Gastrocnemius medialis (tissue), 4 donors: ENCODE measurements at regions not wholly inside any gene's neighbourhood (a gene's known extent, or its start where the extent isn't known, plus 50 kb on each side); places are given as distances from the start of the nearest gene placed in this dataset.

Experiments
- CTCF ChIP-seq, 5 experiments: fragments of 450-650 bp in 3 of 5; fragments of 200-600 bp in 2 of 5; sonication (generic) in 2 of 5; IDR thresholded peaks in 4 of 5; conservative IDR thresholded peaks in 1 of 5; 1 replicate in 4 of 5; 2 replicates in 1 of 5; pipeline ENCODE4 v1.5.1; 2016 to 2019; ENCODE audit warnings: antibody characterized with exemption in 5 of 5, mild to moderate bottlenecking in 3 of 5, moderate library complexity in 3 of 5
- POLR2A ChIP-seq, 2 donors: fragments of 450-650 bp; IDR thresholded peaks; one replicate each; pipeline ENCODE4 v1.6.1; 2017; ENCODE audit warnings: antibody characterized with exemption in 2 of 2, mild to moderate bottlenecking in 2 of 2, moderate library complexity in 2 of 2

DNA sequence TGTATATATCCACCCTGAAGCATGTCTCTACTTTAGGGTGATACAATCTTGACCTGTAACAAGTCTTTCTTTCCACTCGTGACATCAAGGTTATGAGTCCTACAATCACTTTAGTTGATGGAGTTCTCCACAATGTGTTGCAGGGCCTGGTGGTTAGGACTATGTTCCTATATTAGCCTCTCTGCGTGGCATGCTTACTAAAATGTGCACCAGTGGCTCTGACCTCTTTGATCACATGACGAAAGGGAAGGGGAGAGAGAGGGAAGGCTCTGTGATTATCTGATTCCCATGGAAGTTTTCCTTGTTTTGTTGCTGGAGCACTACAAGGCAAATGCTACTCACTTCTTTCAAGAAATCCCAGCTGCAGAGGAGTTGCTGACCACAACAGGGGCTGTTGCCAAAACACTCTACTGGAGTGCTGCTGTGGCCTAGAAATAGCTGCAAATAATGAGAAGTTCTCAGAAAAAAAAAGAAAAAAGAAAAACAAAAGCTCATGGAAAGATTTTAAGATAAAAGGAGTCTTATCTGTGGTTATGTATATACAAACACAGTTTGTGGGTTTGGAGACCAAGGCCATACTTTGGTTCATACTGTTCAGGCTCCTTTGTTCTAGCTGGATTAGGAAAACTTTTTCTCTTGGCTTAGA, 272.8 kb upstream of the MMADHC start:
- no peak for TF ChIP-seq CTCF (IDR thresholded peaks at IDR 0.05 in 4 of 5, conservative IDR thresholded peaks at IDR 0.05 in 1 of 5)
- TF ChIP-seq POLR2A (IDR thresholded peaks at IDR 0.05): no peak
